ENCODE measurements at regions not wholly inside any gene's neighbourhood (a gene's known extent, or its start where the extent isn't known, plus 50 kb on each side); places are given as distances from the start of the nearest gene placed in this dataset.

GRCh38 chr3:111438283-111438682 is 103.7 kb upstream of the CD96 start:
- H3K4me1 ChIP-seq (ENCODE audit: insufficient read depth, poor library complexity, severe bottlenecking), result no peaks in the 10 kb centered on the region
- H3K9me3 ChIP-seq (ENCODE audit: severe bottlenecking), result no peaks in the 10 kb centered on the region
- no peak overlapping the region for H3K27ac ChIP-seq (ENCODE audit: poor library complexity, severe bottlenecking)
- H3K4me3 ChIP-seq (ENCODE audit: severe bottlenecking), result no peak overlapping the region
- H3K36me3 ChIP-seq (ENCODE audit: low read depth), result no peaks in the 10 kb centered on the region
- no peak for ATAC-seq (ENCODE audit: low read depth)
- TF ChIP-seq, protein P1, sequence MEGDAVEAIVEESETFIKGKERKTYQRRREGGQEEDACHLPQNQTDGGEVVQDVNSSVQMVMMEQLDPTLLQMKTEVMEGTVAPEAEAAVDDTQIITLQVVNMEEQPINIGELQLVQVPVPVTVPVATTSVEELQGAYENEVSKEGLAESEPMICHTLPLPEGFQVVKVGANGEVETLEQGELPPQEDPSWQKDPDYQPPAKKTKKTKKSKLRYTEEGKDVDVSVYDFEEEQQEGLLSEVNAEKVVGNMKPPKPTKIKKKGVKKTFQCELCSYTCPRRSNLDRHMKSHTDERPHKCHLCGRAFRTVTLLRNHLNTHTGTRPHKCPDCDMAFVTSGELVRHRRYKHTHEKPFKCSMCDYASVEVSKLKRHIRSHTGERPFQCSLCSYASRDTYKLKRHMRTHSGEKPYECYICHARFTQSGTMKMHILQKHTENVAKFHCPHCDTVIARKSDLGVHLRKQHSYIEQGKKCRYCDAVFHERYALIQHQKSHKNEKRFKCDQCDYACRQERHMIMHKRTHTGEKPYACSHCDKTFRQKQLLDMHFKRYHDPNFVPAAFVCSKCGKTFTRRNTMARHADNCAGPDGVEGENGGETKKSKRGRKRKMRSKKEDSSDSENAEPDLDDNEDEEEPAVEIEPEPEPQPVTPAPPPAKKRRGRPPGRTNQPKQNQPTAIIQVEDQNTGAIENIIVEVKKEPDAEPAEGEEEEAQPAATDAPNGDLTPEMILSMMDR (IDR thresholded peaks at IDR 0.05; ENCODE audit: poor library complexity, severe bottlenecking), result no peak
- no peaks in the 10 kb centered on the region for H3K27me3 ChIP-seq (ENCODE audit: insufficient read depth, poor library complexity, severe bottlenecking)
- DNase-seq (ENCODE audit: low spot score), result no peak

GRCh38 chr3:111454551-111454950 is 87.4 kb upstream of the CD96 start:
- Histone ChIP-seq H3K36me3 (ENCODE audit: low read depth) (no peaks in the 10 kb centered on the region), H3K4me1 (ENCODE audit: insufficient read depth, poor library complexity, severe bottlenecking) (no peaks in the 10 kb centered on the region), H3K27me3 (ENCODE audit: insufficient read depth, poor library complexity, severe bottlenecking) (peaks cover 6% of the 10 kb centered on the region), H3K9me3 (ENCODE audit: severe bottlenecking) (no peaks in the 10 kb centered on the region), H3K4me3 (ENCODE audit: severe bottlenecking) (no peak overlapping the region), H3K27ac (ENCODE audit: poor library complexity, severe bottlenecking) (no peak overlapping the region)
- DNase-seq (ENCODE audit: low spot score) (no peak), ATAC-seq (ENCODE audit: low read depth) (no peak)
- TF ChIP-seq, protein P1 (IDR thresholded peaks at IDR 0.05; ENCODE audit: poor library complexity, severe bottlenecking), result no peak

- ATAC-seq (ENCODE audit: low read depth) (no peak), DNase-seq (ENCODE audit: low spot score) (no peak)
- Histone ChIP-seq H3K27me3 (ENCODE audit: insufficient read depth, poor library complexity, severe bottlenecking) (no peaks in the 10 kb centered on the region), H3K4me3 (ENCODE audit: severe bottlenecking) (no peak overlapping the region), H3K9me3 (ENCODE audit: severe bottlenecking) (no peaks in the 10 kb centered on the region), H3K4me1 (ENCODE audit: insufficient read depth, poor library complexity, severe bottlenecking) (no peaks in the 10 kb centered on the region), H3K36me3 (ENCODE audit: low read depth) (no peaks in the 10 kb centered on the region), H3K27ac (ENCODE audit: poor library complexity, severe bottlenecking) (no peak overlapping the region)
- TF ChIP-seq, protein P1 (IDR thresholded peaks at IDR 0.05; ENCODE audit: poor library complexity, severe bottlenecking), result no peak
Observed at GRCh38 chr3:111465081-111465670, 76.8 kb upstream of the CD96 start.

DNA sequence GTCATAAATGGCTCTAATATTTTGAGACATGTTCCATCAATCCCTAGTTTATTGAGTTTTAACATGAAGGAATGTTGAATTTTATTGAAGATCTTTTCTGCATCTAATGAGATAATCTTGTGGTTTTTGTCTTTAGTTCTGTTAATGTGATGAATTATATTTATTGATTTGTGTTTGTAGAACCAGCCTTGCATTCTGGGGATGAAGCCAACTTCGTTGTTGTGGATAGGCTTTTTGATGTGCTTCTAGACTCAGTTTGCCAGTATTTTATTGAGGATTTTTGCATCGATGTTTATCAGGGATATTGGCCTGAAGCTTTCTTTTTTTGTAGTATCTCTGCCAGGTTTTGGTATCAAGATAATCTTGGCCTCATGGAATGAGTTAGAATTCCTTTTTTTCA is 72.0 kb upstream of the CD96 start:
- H3K4me1 ChIP-seq (ENCODE audit: insufficient read depth, poor library complexity, severe bottlenecking), result no peaks in the 10 kb centered on the region
- no peak overlapping the region for H3K4me3 ChIP-seq (ENCODE audit: severe bottlenecking)
- TF ChIP-seq, protein P1 (IDR thresholded peaks at IDR 0.05; ENCODE audit: poor library complexity, severe bottlenecking), result no peak
- H3K27me3 ChIP-seq (ENCODE audit: insufficient read depth, poor library complexity, severe bottlenecking), result no peaks in the 10 kb centered on the region
- H3K36me3 ChIP-seq (ENCODE audit: low read depth), result no peaks in the 10 kb centered on the region
- no peak for ATAC-seq (ENCODE audit: low read depth)
- DNase-seq (ENCODE audit: low spot score), result no peak
- H3K27ac ChIP-seq (ENCODE audit: poor library complexity, severe bottlenecking), result no peak overlapping the region
- H3K9me3 ChIP-seq (ENCODE audit: severe bottlenecking), result no peaks in the 10 kb centered on the region

DNA sequence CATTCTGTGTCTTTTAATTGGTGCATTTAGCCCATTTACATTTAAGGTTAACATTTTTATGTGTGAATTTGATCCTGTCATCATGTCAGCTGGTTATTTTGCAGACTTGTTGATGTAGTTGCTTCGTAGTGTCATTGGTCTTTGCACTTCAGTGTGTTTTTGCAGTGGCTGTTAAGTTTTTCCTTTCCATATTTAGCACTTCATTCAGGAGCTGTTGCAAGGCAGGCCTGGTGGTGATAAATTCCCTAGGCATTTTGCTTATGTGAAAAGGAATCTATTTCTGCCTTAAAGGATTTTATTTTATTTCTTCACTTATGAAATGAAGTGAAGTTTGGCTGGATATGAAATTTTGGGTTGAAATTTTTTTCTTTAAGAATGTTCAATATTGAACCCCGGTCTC is 70.2 kb upstream of the CD96 start:
- Histone ChIP-seq H3K9me3 (ENCODE audit: severe bottlenecking) (no peaks in the 10 kb centered on the region), H3K4me1 (ENCODE audit: insufficient read depth, poor library complexity, severe bottlenecking) (no peaks in the 10 kb centered on the region), H3K27me3 (ENCODE audit: insufficient read depth, poor library complexity, severe bottlenecking) (no peaks in the 10 kb centered on the region), H3K4me3 (ENCODE audit: severe bottlenecking) (no peak overlapping the region), H3K27ac (ENCODE audit: poor library complexity, severe bottlenecking) (no peak overlapping the region), H3K36me3 (ENCODE audit: low read depth) (no peaks in the 10 kb centered on the region)
- DNase-seq (ENCODE audit: low spot score), result no peak
- TF ChIP-seq, protein P1 (IDR thresholded peaks at IDR 0.05; ENCODE audit: poor library complexity, severe bottlenecking), result no peak
- ATAC-seq (ENCODE audit: low read depth), result no peak
